ENCODE measurements at regions not wholly inside any gene's neighbourhood (a gene's known extent, or its start where the extent isn't known, plus 50 kb on each side); places are given as distances from the start of the nearest gene placed in this dataset.

- CTCF ChIA-PET = interaction anchor here (0.7 kb wide), 1 partner anchor 75 kb away, joined by 3 read pairs; no protein-coding TSS in a partner anchor
These were observed 359.4 kb downstream of the ENC1 start for GRCh38 chr5:74281166-74281565.

DNA sequence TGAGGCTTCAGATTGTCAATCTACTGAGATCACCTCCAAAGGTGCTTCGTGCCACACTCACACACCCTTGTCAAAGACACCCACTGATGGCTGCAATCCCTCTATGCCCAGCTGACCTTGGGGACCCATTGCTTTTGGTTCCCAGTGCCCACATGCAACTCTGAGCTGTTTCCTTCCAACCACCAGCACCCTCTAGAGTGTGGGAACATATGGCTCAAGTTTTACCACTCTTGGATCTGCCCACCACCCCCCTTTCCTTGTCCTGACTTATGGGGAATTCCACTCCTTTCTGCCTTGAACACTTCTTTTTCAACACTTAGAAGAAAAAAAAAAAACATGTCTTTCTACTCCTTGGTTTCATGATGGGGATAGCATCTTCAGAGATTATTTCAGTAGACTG lies 360.2 kb downstream of the ENC1 start:
- ChIA-PET CTCF (interaction anchor here (0.7 kb wide), 1 partner anchor 74 kb away, joined by 3 read pairs; no protein-coding TSS in a partner anchor), POLR2A (ENCODE audit: unreplicated experiment) (no interaction called here)
- H3K79me2 ChIP-seq (ENCODE audit: low read length) = no peaks in the 10 kb centered on the region
- no peaks in the 10 kb centered on the region for H3K36me3 ChIP-seq (ENCODE audit: low read depth, low read length)
- DNase-seq (no peak), ATAC-seq (no peak)
- H3K9me2 ChIP-seq (replicated peaks; ENCODE audit: low read length) = no peaks in the 10 kb centered on the region
- H2AFZ ChIP-seq (ENCODE audit: low read length) = no peak overlapping the region
- BruUV-seq (replicated peaks) = no TSS peak
- no peaks in the 10 kb centered on the region for H4K20me1 ChIP-seq (ENCODE audit: low read length)
- H3K4me1 ChIP-seq (ENCODE audit: insufficient read depth, low read length) = no peaks in the 10 kb centered on the region
- H3K9me3 ChIP-seq (ENCODE audit: low read length) = no peaks in the 10 kb centered on the region
- no peak overlapping the region for H3K4me3 ChIP-seq (ENCODE audit: low read length)
- no peak overlapping the region for H3K4me2 ChIP-seq (ENCODE audit: low read length)
- no peak for TF ChIP-seq EZH2 (IDR thresholded peaks at IDR 0.05; ENCODE audit: low read length, unreplicated experiment)
- TF ChIP-seq EZH2phosphoT487 (IDR thresholded peaks at IDR 0.05; ENCODE audit: borderline replicate concordance, low read length) = no peak
- no peak for TF ChIP-seq CTCF (conservative IDR thresholded peaks at IDR 0.05; ENCODE audit: low read depth, low read length)
- intact Hi-C loops (cut with micrococcal nuclease) = no loop called here
- H3K27me3 ChIP-seq (ENCODE audit: low read length) = no peaks in the 10 kb centered on the region
- no peaks in the 10 kb centered on the region for H3F3A ChIP-seq (ENCODE audit: low read length, unreplicated experiment)
- no peak overlapping the region for H3K9ac ChIP-seq (ENCODE audit: low read length)
- H3K27ac ChIP-seq (ENCODE audit: low read length) = no peak overlapping the region

More at GRCh38 chr5:74281166-74281565, 359.4 kb downstream of the ENC1 start:
- Histone ChIP-seq H3K9me2 (replicated peaks; ENCODE audit: low read length) (no peaks in the 10 kb centered on the region), H3K27me3 (ENCODE audit: low read length) (no peaks in the 10 kb centered on the region), H3K4me2 (ENCODE audit: low read length) (no peak overlapping the region), H3K4me1 (ENCODE audit: insufficient read depth, low read length) (no peaks in the 10 kb centered on the region), H3K79me2 (ENCODE audit: low read length) (no peaks in the 10 kb centered on the region), H3F3A (ENCODE audit: low read length, unreplicated experiment) (no peaks in the 10 kb centered on the region), H3K36me3 (ENCODE audit: low read depth, low read length) (no peaks in the 10 kb centered on the region), H2AFZ (ENCODE audit: low read length) (no peak overlapping the region), H4K20me1 (ENCODE audit: low read length) (no peaks in the 10 kb centered on the region), H3K27ac (ENCODE audit: low read length) (no peak overlapping the region), H3K9me3 (ENCODE audit: low read length) (no peaks in the 10 kb centered on the region), H3K9ac (ENCODE audit: low read length) (no peak overlapping the region), H3K4me3 (ENCODE audit: low read length) (no peak overlapping the region)
- ATAC-seq (no peak), DNase-seq (no peak)
- POLR2A ChIA-PET (ENCODE audit: unreplicated experiment) = no interaction called here
- TF ChIP-seq EZH2phosphoT487 (IDR thresholded peaks at IDR 0.05; ENCODE audit: borderline replicate concordance, low read length) (no peak), CTCF (conservative IDR thresholded peaks at IDR 0.05; ENCODE audit: low read depth, low read length) (no peak), EZH2 (IDR thresholded peaks at IDR 0.05; ENCODE audit: low read length, unreplicated experiment) (no peak)
- no TSS peak for BruUV-seq (replicated peaks)
- intact Hi-C loops (cut with micrococcal nuclease) = no loop called here

DNA sequence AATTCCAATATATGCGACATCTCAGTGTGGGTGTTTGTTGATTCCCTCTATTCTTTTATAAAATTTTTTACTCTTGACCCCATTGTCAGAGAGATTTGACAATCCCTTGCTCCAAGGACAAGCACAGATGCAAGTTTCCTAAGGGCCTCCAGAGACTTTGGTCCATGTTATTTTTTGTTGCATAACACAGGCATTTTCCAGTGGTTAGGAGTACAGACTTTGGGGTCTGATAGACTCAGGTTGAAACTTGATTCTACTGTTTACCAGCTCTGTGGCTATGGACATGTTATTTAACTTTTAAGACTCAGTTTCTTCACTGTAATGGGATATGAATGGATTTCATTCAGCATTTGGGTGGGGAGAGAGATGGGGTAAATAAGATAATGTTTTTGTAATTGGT lies 361.3 kb downstream of the ENC1 start:
- Histone ChIP-seq H2AFZ (ENCODE audit: low read length) (no peak overlapping the region), H3K4me2 (ENCODE audit: low read length) (no peak overlapping the region), H3K9ac (ENCODE audit: low read length) (no peak overlapping the region), H3K36me3 (ENCODE audit: low read depth, low read length) (no peaks in the 10 kb centered on the region), H3K4me3 (ENCODE audit: low read length) (no peak overlapping the region), H3K79me2 (ENCODE audit: low read length) (no peaks in the 10 kb centered on the region), H3K27ac (ENCODE audit: low read length) (no peak overlapping the region), H3K9me2 (replicated peaks; ENCODE audit: low read length) (no peaks in the 10 kb centered on the region), H3F3A (ENCODE audit: low read length, unreplicated experiment) (no peaks in the 10 kb centered on the region), H3K27me3 (ENCODE audit: low read length) (no peaks in the 10 kb centered on the region), H4K20me1 (ENCODE audit: low read length) (no peaks in the 10 kb centered on the region), H3K4me1 (ENCODE audit: insufficient read depth, low read length) (no peaks in the 10 kb centered on the region), H3K9me3 (ENCODE audit: low read length) (no peaks in the 10 kb centered on the region)
- intact Hi-C loops (cut with micrococcal nuclease) = no loop called here
- no TSS peak for BruUV-seq (replicated peaks)
- no peak for TF ChIP-seq CTCF (conservative IDR thresholded peaks at IDR 0.05; ENCODE audit: low read depth, low read length)
- TF ChIP-seq EZH2 (IDR thresholded peaks at IDR 0.05; ENCODE audit: low read length, unreplicated experiment) = no peak
- TF ChIP-seq EZH2phosphoT487 (IDR thresholded peaks at IDR 0.05; ENCODE audit: borderline replicate concordance, low read length) = no peak
- ATAC-seq (no peak), DNase-seq (no peak)
- CTCF ChIA-PET = no interaction called here
- POLR2A ChIA-PET (ENCODE audit: unreplicated experiment) = no interaction called here
